Activated CD8-positive, alpha-beta memory T cell treated with anti-CD3 and anti-CD28 coated beads, Interleukin-2, amount 50 U/mL, for 24 hours (primary cell): ENCODE measurements at regions not wholly inside any gene's neighbourhood (a gene's known extent, or its start where the extent isn't known, plus 50 kb on each side); places are given as distances from the start of the nearest gene placed in this dataset.

Source experiments
- DNase-seq: peaks from one replicate; pipeline ENCODE4 v3.0.0-alpha.2; 2020; ENCODE audit errors: extremely low read depth

DNA sequence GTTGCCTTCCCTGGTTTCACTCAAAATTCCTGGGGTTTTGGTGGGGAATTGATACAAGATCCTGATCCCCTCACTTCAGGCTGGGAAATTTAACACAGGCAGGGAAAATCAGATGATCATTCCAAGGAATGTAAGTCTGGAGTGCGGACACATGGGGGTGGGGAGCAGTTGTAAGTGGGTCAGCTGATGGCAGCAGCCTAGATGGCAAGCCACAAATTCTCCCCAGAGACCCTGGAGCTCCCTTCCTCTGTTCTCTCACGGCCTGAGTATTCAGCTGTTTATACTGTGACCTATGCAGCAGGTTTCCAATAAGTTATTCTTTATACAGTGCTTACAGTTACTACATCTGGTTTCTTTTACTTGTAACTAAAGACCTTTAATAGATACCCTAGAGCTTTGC, 144.9 kb downstream of the SH3BGRL2 start:
- no peak for DNase-seq

GRCh38 chr6:79775222-79775621, 144.1 kb downstream of the SH3BGRL2 start:
- DNase-seq, result no peak

DNA sequence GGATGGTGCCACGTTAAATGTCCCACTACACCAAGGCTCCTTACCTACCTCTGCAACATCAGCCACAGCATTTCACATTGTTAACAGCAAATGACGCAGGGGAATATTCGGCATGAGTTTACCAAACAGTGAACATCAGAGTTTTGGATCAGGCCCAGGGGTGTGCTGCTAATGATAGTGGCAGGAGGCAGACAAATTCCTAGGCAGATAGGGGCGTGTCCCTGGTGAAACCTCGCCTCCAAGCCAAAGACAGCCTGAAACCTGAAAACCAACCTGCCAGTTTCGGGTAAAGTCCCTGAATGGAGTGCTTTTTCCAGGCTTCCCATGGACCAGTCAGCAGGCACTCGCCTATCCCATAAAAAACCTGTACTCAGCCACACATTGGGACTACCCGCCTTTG, 133.6 kb downstream of the SH3BGRL2 start:
- DNase-seq, result no peak

DNA sequence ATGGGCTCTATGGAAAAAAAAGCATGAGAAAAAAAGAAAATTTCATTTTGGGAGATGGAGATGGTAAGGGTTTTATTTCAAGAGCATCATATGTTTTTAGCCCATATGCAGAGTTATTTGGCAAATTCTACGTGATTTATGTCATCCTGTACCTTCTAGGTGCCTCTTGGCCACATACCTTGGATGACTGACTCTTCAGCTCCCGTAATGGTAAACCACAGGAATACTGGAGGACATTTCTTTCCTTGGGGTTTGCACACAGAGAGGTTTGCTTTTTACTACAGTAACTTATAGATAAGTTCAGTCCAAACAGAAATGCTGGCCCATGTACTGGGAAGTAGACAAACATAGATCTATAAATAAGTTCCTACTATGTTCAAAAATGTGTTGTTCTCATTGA, 132.2 kb downstream of the SH3BGRL2 start:
- DNase-seq, result no peak

- DNase-seq, result no peak
Measured at GRCh38 chr6:79762370-79762769, 131.2 kb downstream of the SH3BGRL2 start.

- DNase-seq, result no peak
Measured at GRCh38 chr6:79756496-79756895, 125.4 kb downstream of the SH3BGRL2 start.

DNA sequence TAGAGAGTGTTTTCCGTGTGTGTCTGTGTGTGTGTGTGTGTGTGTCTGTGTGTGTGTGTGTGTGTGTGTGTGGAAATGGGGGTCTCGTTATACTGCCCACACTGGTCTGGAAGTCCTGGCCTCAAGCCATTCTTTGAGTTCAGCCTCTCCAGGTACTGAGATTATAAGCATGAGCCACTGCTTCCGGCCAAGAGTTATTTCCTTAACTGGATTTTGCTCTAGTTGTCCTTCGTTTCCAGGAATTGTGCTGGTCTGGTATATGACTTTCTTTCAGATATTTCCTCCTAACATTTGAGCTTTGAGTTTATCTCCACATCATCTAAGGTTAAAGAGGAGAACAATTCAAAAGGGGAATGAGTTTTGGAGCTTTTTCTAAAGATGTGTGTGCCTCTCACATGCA, 124.8 kb downstream of the SH3BGRL2 start:
- no peak for DNase-seq
